ENCODE measurements at regions not wholly inside any gene's neighbourhood (a gene's known extent, or its start where the extent isn't known, plus 50 kb on each side); places are given as distances from the start of the nearest gene placed in this dataset.

DNA sequence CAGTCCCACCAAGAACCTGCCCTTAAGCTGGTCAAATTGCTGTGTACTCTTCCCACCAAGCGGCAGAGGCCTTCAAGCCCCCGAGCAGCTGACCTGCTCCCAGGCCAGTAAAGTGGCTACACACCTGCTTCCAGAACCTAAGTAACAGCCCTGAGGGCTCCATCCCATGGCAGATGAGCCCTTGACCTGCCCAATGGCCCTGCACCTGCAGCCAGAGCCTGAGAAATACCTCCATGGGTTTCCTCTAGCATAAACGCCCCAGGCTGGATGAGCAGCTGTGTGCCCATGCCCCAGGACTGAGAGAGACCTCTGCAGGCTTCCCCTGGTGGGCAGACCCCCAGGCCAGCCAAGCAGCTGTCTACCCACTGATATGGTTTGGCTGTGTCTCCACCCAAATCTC lies 123.0 kb upstream of the LAMA2 start:
- Histone ChIP-seq H3K36me3 (ENCODE audit: control insufficient read depth, low read length) (no peaks in the 10 kb centered on the region), H3K9me3 (ENCODE audit: control insufficient read depth, insufficient read depth, low read length) (no peaks in the 10 kb centered on the region), H3K4me2 (ENCODE audit: low read length) (no peak overlapping the region), H4K20me1 (ENCODE audit: control insufficient read depth, insufficient read depth, low read depth, low read length) (no peaks in the 10 kb centered on the region), H3F3A (ENCODE audit: control insufficient read depth, insufficient read depth) (no peaks in the 10 kb centered on the region), H3K4me3 (ENCODE audit: low read length) (no peak overlapping the region), H3K27ac (ENCODE audit: low read depth, low read length) (no peak overlapping the region), H3K4me1 (ENCODE audit: control insufficient read depth, low read length) (no peaks in the 10 kb centered on the region), H3K9me2 (replicated peaks; ENCODE audit: control insufficient read depth, low read length) (no peaks in the 10 kb centered on the region), H3K79me2 (ENCODE audit: control insufficient read depth, low read length) (no peaks in the 10 kb centered on the region), H3K27me3 (ENCODE audit: control insufficient read depth, low read length) (no peaks in the 10 kb centered on the region)
- TF ChIP-seq, protein P1, sequence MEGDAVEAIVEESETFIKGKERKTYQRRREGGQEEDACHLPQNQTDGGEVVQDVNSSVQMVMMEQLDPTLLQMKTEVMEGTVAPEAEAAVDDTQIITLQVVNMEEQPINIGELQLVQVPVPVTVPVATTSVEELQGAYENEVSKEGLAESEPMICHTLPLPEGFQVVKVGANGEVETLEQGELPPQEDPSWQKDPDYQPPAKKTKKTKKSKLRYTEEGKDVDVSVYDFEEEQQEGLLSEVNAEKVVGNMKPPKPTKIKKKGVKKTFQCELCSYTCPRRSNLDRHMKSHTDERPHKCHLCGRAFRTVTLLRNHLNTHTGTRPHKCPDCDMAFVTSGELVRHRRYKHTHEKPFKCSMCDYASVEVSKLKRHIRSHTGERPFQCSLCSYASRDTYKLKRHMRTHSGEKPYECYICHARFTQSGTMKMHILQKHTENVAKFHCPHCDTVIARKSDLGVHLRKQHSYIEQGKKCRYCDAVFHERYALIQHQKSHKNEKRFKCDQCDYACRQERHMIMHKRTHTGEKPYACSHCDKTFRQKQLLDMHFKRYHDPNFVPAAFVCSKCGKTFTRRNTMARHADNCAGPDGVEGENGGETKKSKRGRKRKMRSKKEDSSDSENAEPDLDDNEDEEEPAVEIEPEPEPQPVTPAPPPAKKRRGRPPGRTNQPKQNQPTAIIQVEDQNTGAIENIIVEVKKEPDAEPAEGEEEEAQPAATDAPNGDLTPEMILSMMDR (IDR thresholded peaks at IDR 0.05; ENCODE audit: low read depth, low read length, poor library complexity, severe bottlenecking) = no peak
- TF ChIP-seq EZH2phosphoT487 (IDR thresholded peaks at IDR 0.05; ENCODE audit: borderline replicate concordance, low read length) = no peak

DNA sequence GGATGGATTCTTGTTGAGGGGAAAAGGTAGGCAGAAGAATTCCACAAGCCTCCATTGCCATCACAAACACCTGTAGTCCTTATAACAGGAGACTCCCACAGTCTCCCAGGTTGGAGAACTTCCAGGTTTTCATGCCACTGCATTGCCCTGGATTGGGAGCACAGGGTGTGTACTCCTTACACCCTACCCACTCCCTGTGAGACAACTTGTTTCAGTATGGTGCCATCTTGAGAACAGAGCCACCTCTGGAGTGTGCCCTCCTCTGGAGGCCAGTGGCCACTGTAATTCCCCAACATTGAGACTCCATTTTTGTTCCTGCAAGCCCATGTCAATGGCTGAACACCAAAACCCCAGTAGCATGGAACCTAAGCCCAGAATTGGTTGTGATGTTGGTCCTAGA lies 123.5 kb upstream of the LAMA2 start:
- Histone ChIP-seq H3K4me3 (ENCODE audit: low read length) (no peak overlapping the region), H3K79me2 (ENCODE audit: control insufficient read depth, low read length) (no peaks in the 10 kb centered on the region), H3K4me1 (ENCODE audit: control insufficient read depth, low read length) (no peaks in the 10 kb centered on the region), H3K9me2 (replicated peaks; ENCODE audit: control insufficient read depth, low read length) (no peaks in the 10 kb centered on the region), H3K9me3 (ENCODE audit: control insufficient read depth, insufficient read depth, low read length) (no peaks in the 10 kb centered on the region), H3K27me3 (ENCODE audit: control insufficient read depth, low read length) (no peaks in the 10 kb centered on the region), H3F3A (ENCODE audit: control insufficient read depth, insufficient read depth) (no peaks in the 10 kb centered on the region), H4K20me1 (ENCODE audit: control insufficient read depth, insufficient read depth, low read depth, low read length) (no peaks in the 10 kb centered on the region), H3K36me3 (ENCODE audit: control insufficient read depth, low read length) (no peaks in the 10 kb centered on the region), H3K4me2 (ENCODE audit: low read length) (no peak overlapping the region), H3K27ac (ENCODE audit: low read depth, low read length) (no peak overlapping the region)
- no peak for TF ChIP-seq EZH2phosphoT487 (IDR thresholded peaks at IDR 0.05; ENCODE audit: borderline replicate concordance, low read length)
- TF ChIP-seq, protein P1 (IDR thresholded peaks at IDR 0.05; ENCODE audit: low read depth, low read length, poor library complexity, severe bottlenecking) = no peak

DNA sequence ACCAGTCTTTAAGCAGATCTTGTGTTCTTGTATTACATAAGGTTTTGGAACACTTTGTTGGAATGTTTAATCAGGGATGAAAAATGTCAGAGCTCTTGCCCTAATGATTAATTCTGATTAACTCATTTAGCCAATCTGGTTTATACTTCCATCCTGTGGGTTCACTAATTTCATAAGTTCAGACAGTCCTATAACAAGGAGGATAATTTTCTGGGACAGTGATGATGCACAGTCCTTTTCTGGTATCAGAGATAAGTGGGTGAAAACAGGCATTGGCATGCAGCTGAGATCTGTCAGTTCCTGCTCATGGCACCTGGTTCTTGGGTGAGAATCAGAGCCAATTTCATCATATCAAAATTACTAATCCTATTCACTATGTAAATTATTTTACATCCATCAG lies 125.0 kb upstream of the LAMA2 start:
- TF ChIP-seq, protein P1 (IDR thresholded peaks at IDR 0.05; ENCODE audit: low read depth, low read length, poor library complexity, severe bottlenecking) = no peak
- TF ChIP-seq EZH2phosphoT487 (IDR thresholded peaks at IDR 0.05; ENCODE audit: borderline replicate concordance, low read length) = no peak
- no peaks in the 10 kb centered on the region for H3K36me3 ChIP-seq (ENCODE audit: control insufficient read depth, low read length)
- no peak overlapping the region for H3K4me3 ChIP-seq (ENCODE audit: low read length)
- H3K9me3 ChIP-seq (ENCODE audit: control insufficient read depth, insufficient read depth, low read length) = no peaks in the 10 kb centered on the region
- no peaks in the 10 kb centered on the region for H3F3A ChIP-seq (ENCODE audit: control insufficient read depth, insufficient read depth)
- no peaks in the 10 kb centered on the region for H3K27me3 ChIP-seq (ENCODE audit: control insufficient read depth, low read length)
- no peaks in the 10 kb centered on the region for H3K9me2 ChIP-seq (replicated peaks; ENCODE audit: control insufficient read depth, low read length)
- H3K79me2 ChIP-seq (ENCODE audit: control insufficient read depth, low read length) = no peaks in the 10 kb centered on the region
- no peak overlapping the region for H3K27ac ChIP-seq (ENCODE audit: low read depth, low read length)
- no peak overlapping the region for H3K4me2 ChIP-seq (ENCODE audit: low read length)
- no peaks in the 10 kb centered on the region for H3K4me1 ChIP-seq (ENCODE audit: control insufficient read depth, low read length)
- H4K20me1 ChIP-seq (ENCODE audit: control insufficient read depth, insufficient read depth, low read depth, low read length) = no peaks in the 10 kb centered on the region

Data from DOHH2 (cell line).